Lower leg skin (tissue), 4 donors: ENCODE measurements at regions not wholly inside any gene's neighbourhood (a gene's known extent, or its start where the extent isn't known, plus 50 kb on each side); places are given as distances from the start of the nearest gene placed in this dataset.

ENCODE experiments used
- DNase-seq, 2 donors: peaks; one replicate each; pipeline ENCODE4 v3.0.0-alpha.2; 2019; ENCODE audit warnings: low spot score in 2 of 2
- H3K4me3 ChIP-seq: fragments of 200-600 bp; sonication (generic); 2 replicates; pipeline ENCODE4 v1.5.1; 2017; ENCODE audit warnings: mild to moderate bottlenecking, low read depth; ENCODE audit not compliant: poor library complexity, severe bottlenecking
- CTCF ChIP-seq, 3 donors: fragments of 450-650 bp; IDR thresholded peaks; one replicate each; pipeline ENCODE4 v1.5.1; 2016; ENCODE audit warnings: antibody characterized with exemption in 3 of 3, mild to moderate bottlenecking in 3 of 3, moderate library complexity in 2 of 3
- POLR2A ChIP-seq, 2 donors: fragments of 450-650 bp; IDR thresholded peaks; one replicate each; pipeline ENCODE4 v1.6.1; 2016 to 2017; ENCODE audit warnings: antibody characterized with exemption in 2 of 2, mild to moderate bottlenecking in 1 of 2, moderate library complexity in 1 of 2
- WGBS, 2 donors: methylation state at CpG; one replicate each; pipeline ENCODE4 v1.1.5; 2018; 5-methylcytosine and 5-hydroxymethylcytosine counted together
- intact Hi-C: fragments of 100-400 bp; cut with DNase I; formaldehyde crosslinking; loops from one replicate; pipeline ENCODE4 v1.15.0; 2023; ENCODE audit warnings: low total_unique reads

- no peak overlapping the region for H3K4me3 ChIP-seq
- intact Hi-C loops, result no loop called here
- TF ChIP-seq CTCF (IDR thresholded peaks at IDR 0.05), result no peak
- no peak for TF ChIP-seq POLR2A (IDR thresholded peaks at IDR 0.05)
- no peak for DNase-seq
- 80 to 86% methylated on average over 1 of the region's 1 CpG for WGBS, 2 donors
Measured at GRCh38 chr18:26741048-26741447, 124.5 kb downstream of the AQP4 start.

- no peak for DNase-seq
- 82 to 93% methylated on average over 2 of the region's 2 CpGs for WGBS, 2 donors
- intact Hi-C loops, result no loop called here
- no peak overlapping the region for H3K4me3 ChIP-seq
- TF ChIP-seq POLR2A (IDR thresholded peaks at IDR 0.05) (no peak), CTCF (IDR thresholded peaks at IDR 0.05) (no peak)
Measured at GRCh38 chr18:26740396-26740795, 125.1 kb downstream of the AQP4 start.

GRCh38 chr18:26738706-26739105 is 126.8 kb downstream of the AQP4 start:
- DNase-seq, result no peak
- TF ChIP-seq CTCF (IDR thresholded peaks at IDR 0.05), result no peak
- no peak for TF ChIP-seq POLR2A (IDR thresholded peaks at IDR 0.05)
- WGBS, 2 donors, result 87 to 92% methylated on average over 3 of the region's 3 CpGs
- intact Hi-C loops, result no loop called here
- no peak overlapping the region for H3K4me3 ChIP-seq

- intact Hi-C loops, result no loop called here
- TF ChIP-seq CTCF (IDR thresholded peaks at IDR 0.05), result no peak
- no peak for TF ChIP-seq POLR2A (IDR thresholded peaks at IDR 0.05)
- WGBS, 2 donors, result 89 to 94% methylated on average over 1 of the region's 1 CpG
- no peak overlapping the region for H3K4me3 ChIP-seq
- DNase-seq, result no peak
Measured at GRCh38 chr18:26736301-26736700, 129.2 kb downstream of the AQP4 start.

GRCh38 chr18:26734760-26735159 is 130.7 kb downstream of the AQP4 start:
- no peak overlapping the region for H3K4me3 ChIP-seq
- intact Hi-C loops, result no loop called here
- TF ChIP-seq POLR2A (IDR thresholded peaks at IDR 0.05), result no peak
- no peak for TF ChIP-seq CTCF (IDR thresholded peaks at IDR 0.05)
- DNase-seq, result no peak
- 51% methylated on average over 4 of the region's 4 CpGs for WGBS, 2 donors

- intact Hi-C loops, result no loop called here
- no peak overlapping the region for H3K4me3 ChIP-seq
- no peak for DNase-seq
- WGBS, 2 donors, result 63 to 64% methylated on average over 2 of the region's 2 CpGs
- TF ChIP-seq CTCF (IDR thresholded peaks at IDR 0.05) (no peak), POLR2A (IDR thresholded peaks at IDR 0.05) (no peak)
Measured at GRCh38 chr18:26729449-26729848, 136.1 kb downstream of the AQP4 start.
